ENCODE measurements at regions not wholly inside any gene's neighbourhood (a gene's known extent, or its start where the extent isn't known, plus 50 kb on each side); places are given as distances from the start of the nearest gene placed in this dataset.

- TF ChIP-seq CTCF (IDR thresholded peaks at IDR 0.05) = no peak
- no peak for TF ChIP-seq POLR2A (IDR thresholded peaks at IDR 0.05)
- no peak for TF ChIP-seq EP300 (IDR thresholded peaks at IDR 0.05)
These were observed 365.8 kb upstream of the ZNF608 start for GRCh38 chr5:125112196-125112595.

All from tibial nerve (tissue), 4 donors.